ENCODE measurements at regions not wholly inside any gene's neighbourhood (a gene's known extent, or its start where the extent isn't known, plus 50 kb on each side); places are given as distances from the start of the nearest gene placed in this dataset.

- H3K36me3 Mint-ChIP-seq, result peaks cover 12% of the 10 kb centered on the region
- H3K4me3 Mint-ChIP-seq, result no peak overlapping the region
- DNase-seq (ENCODE audit: low spot score) (peak; percentile 17), ATAC-seq (peak; percentile 98)
- 0 out of 2 replicates have a peak overlapping the region, but pooled peaks have one; percentile 34 for H3K27ac Mint-ChIP-seq
- CTCF ChIA-PET, result interaction anchor here (1.3 kb wide), 1 partner anchor 497 kb away, joined by 5 read pairs; the partner anchor contains the start of gene SEMA6A
- TF ChIP-seq ETV6 (CRISPR knock-in tag; IDR thresholded peaks at IDR 0.05), result peak; percentile 78
- TF ChIP-seq ZSCAN18 (CRISPR knock-in tag; IDR thresholded peaks at IDR 0.05), result 0 out of 2 replicates have a peak, but pooled peaks have one; percentile 16
- TF ChIP-seq, protein P1, sequence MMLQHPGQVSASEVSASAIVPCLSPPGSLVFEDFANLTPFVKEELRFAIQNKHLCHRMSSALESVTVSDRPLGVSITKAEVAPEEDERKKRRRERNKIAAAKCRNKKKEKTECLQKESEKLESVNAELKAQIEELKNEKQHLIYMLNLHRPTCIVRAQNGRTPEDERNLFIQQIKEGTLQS (CRISPR knock-in tag; conservative IDR thresholded peaks at IDR 0.05), result no peak
- TF ChIP-seq AFF4 (CRISPR knock-in tag; IDR thresholded peaks at IDR 0.05; ENCODE audit: borderline replicate concordance), result peak; percentile 65; the same call in 1 of the 2 replicates
- TF ChIP-seq ZNF532 (CRISPR knock-in tag; IDR thresholded peaks at IDR 0.05; ENCODE audit: borderline replicate concordance), result peak; percentile 0; the same call in 1 of the 2 replicates
- no peak for TF ChIP-seq TCF7 (CRISPR knock-in tag; IDR thresholded peaks at IDR 0.05; ENCODE audit: low read depth)
- 0 out of 2 replicates have a peak, but pooled peaks have one; percentile 38 for TF ChIP-seq ZNF423 (CRISPR knock-in tag; IDR thresholded peaks at IDR 0.05)
- POLR2A ChIA-PET, result interaction anchor here (0.6 kb wide), 1 partner anchor 499 kb away, joined by 3 read pairs; no protein-coding TSS in a partner anchor
- H3K9me3 Mint-ChIP-seq, result peaks cover 18% of the 10 kb centered on the region
- no peaks in the 10 kb centered on the region for H3K27me3 Mint-ChIP-seq (ENCODE audit: low read depth)
- peaks cover 19% of the 10 kb centered on the region for H3K4me1 Mint-ChIP-seq
Observed at GRCh38 chr5:117072439-117072838, 497.8 kb upstream of the SEMA6A start.

- ATAC-seq, result no peak
- POLR2A ChIA-PET, result no interaction called here
- Mint-ChIP-seq H3K36me3 (peaks cover 5% of the 10 kb centered on the region), H3K27ac (no peak overlapping the region), H3K4me1 (peaks cover 8% of the 10 kb centered on the region), H3K27me3 (ENCODE audit: low read depth) (no peaks in the 10 kb centered on the region), H3K4me3 (no peak overlapping the region), H3K9me3 (peaks cover 8% of the 10 kb centered on the region)
- DNase-seq (ENCODE audit: low spot score), result no peak
- CTCF ChIA-PET, result no interaction called here
- TF ChIP-seq ZNF121 (CRISPR knock-in tag; IDR thresholded peaks at IDR 0.05) (no peak), ESRRA (CRISPR knock-in tag; IDR thresholded peaks at IDR 0.05; ENCODE audit: borderline replicate concordance) (no peak), FOXK1 (CRISPR knock-in tag; IDR thresholded peaks at IDR 0.05) (no peak), HMGA2 (CRISPR knock-in tag; IDR thresholded peaks at IDR 0.05) (no peak), TCF7 (CRISPR knock-in tag; IDR thresholded peaks at IDR 0.05; ENCODE audit: low read depth) (no peak), USF1 (CRISPR knock-in tag; IDR thresholded peaks at IDR 0.05) (no peak), ZNF532 (CRISPR knock-in tag; IDR thresholded peaks at IDR 0.05; ENCODE audit: borderline replicate concordance) (no peak), RORB (CRISPR knock-in tag; IDR thresholded peaks at IDR 0.05) (no peak), TEAD4 (CRISPR knock-in tag; IDR thresholded peaks at IDR 0.05) (no peak), MYBL2 (CRISPR knock-in tag; IDR thresholded peaks at IDR 0.05) (no peak), ATF1 (CRISPR knock-in tag; IDR thresholded peaks at IDR 0.05) (no peak)
Observed at GRCh38 chr5:117065800-117066199, 491.2 kb upstream of the SEMA6A start.
